Natural killer cell (primary cell): ENCODE measurements at regions not wholly inside any gene's neighbourhood (a gene's known extent, or its start where the extent isn't known, plus 50 kb on each side); places are given as distances from the start of the nearest gene placed in this dataset.

ENCODE experiments used
- ATAC-seq, 3 donors: fragments of 150-1000 bp in 2 of 3; fragments of 200-7000 bp in 1 of 3; cut with Tn5 transposase; 1 replicate in 1 of 3; 2 replicates in 2 of 3; pipeline ENCODE4 v1.10.0; 2021; ENCODE audit warnings: mild to moderate bottlenecking in 2 of 3, moderate library complexity in 2 of 3
- DNase-seq, 2 donors: peaks; one replicate each; pipeline versions ENCODE4 v3.0.0 to v3.0.0-alpha.2; 2013 to 2021; ENCODE audit warnings: mixed read lengths in 1 of 2
- H3K27ac ChIP-seq: one replicate; pipeline ENCODE4 v1.5.1; 2013; ENCODE audit warnings: mild to moderate bottlenecking, low read length
- H3K27me3 ChIP-seq: one replicate; pipeline ENCODE4 v1.6.1; 2013; ENCODE audit warnings: low read length; ENCODE audit not compliant: control insufficient read depth, insufficient read depth
- H3K36me3 ChIP-seq: one replicate; pipeline ENCODE4 v1.6.1; 2013; ENCODE audit warnings: low read length; ENCODE audit not compliant: control insufficient read depth, insufficient read depth
- H3K4me1 ChIP-seq: one replicate; pipeline ENCODE4 v1.6.1; 2013; ENCODE audit warnings: low read length; ENCODE audit not compliant: control insufficient read depth, insufficient read depth
- H3K4me3 ChIP-seq: one replicate; pipeline ENCODE4 v1.5.1; 2013; ENCODE audit warnings: low read length
- H3K9me3 ChIP-seq: one replicate; pipeline ENCODE4 v1.6.1; 2013; ENCODE audit warnings: low read length; ENCODE audit not compliant: control insufficient read depth, insufficient read depth
- H3K27ac Mint-ChIP-seq, 2 donors: one replicate each; pipeline ENCODE4 v1.8.0; 2022; ENCODE audit warnings: mild to moderate bottlenecking in 2 of 2, mixed read lengths in 2 of 2, moderate library complexity in 1 of 2
- H3K27me3 Mint-ChIP-seq, 2 donors: one replicate each; pipeline ENCODE4 v1.8.0; 2022; ENCODE audit warnings: low read depth in 2 of 2, mixed read lengths in 2 of 2
- H3K36me3 Mint-ChIP-seq: one replicate; pipeline ENCODE4 v1.8.0; 2022; ENCODE audit warnings: mixed read lengths
- H3K4me1 Mint-ChIP-seq, 2 donors: one replicate each; pipeline ENCODE4 v1.8.0; 2022; ENCODE audit warnings: mixed read lengths in 2 of 2
- H3K4me3 Mint-ChIP-seq: one replicate; pipeline ENCODE4 v1.8.0; 2022; ENCODE audit warnings: mild to moderate bottlenecking, moderate library complexity, mixed read lengths
- H3K9me3 Mint-ChIP-seq, 2 donors: one replicate each; pipeline ENCODE4 v1.8.0; 2022; ENCODE audit warnings: mixed read lengths in 2 of 2
- WGBS: methylation state at CpG from one replicate; pipeline ENCODE4 v1.1.7; 2013; ENCODE audit warnings: missing lambda C conversion rate; ENCODE audit not compliant: insufficient coverage; 5-methylcytosine and 5-hydroxymethylcytosine counted together
- intact Hi-C: fragments of 100-400 bp; cut with micrococcal nuclease; formaldehyde crosslinking; loops from one replicate; pipeline ENCODE4 v1.14.2; 2022
- TF ChIP-seq, protein P1 (sequence below): fragments of 200-600 bp; IDR thresholded peaks from one replicate; pipeline ENCODE4 v1.8.0; 2022; ENCODE audit warnings: antibody characterized with exemption

DNA sequence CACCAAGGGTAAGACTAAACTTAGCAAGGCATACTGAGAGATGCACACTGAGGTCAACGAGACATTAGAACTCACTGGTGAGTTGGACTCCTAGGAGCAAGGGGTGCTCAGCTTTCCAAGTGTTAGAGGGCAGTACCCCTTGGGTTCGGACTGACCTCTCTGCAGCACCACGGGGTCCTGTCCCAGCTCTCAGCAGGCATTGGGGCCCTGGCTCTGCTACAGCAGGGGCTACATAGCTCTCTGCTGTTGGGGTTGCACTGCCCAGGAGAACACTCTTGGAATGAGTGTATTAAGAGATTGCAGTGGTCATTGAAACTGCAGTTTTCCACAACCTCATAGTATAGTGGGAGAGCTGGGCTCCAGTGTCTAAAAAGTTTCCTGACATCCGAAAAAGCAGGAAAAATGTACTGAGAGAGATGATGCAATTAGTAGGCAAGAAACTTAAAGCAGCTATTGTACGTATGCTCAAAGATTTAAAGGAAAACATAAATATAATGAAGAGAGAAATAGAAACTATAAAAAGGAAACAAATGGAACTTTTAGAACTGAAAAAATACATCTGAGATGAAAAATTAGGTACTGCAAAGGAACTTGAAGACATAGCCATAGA is 132.5 kb upstream of the MAX start:
- Histone ChIP-seq H3K4me1 (peaks cover 7% of the 10 kb centered on the region), H3K27ac (no peak overlapping the region), H3K27me3 (no peaks in the 10 kb centered on the region), H3K4me3 (no peak overlapping the region), H3K36me3 (no peaks in the 10 kb centered on the region), H3K9me3 (no peaks in the 10 kb centered on the region)
- Mint-ChIP-seq H3K9me3 (no peaks in the 10 kb centered on the region), H3K4me3 (no peak overlapping the region), H3K4me1 (peaks cover 6% of the 10 kb centered on the region in 2 donors), H3K27ac (no peak overlapping the region), H3K36me3 (no peaks in the 10 kb centered on the region), H3K27me3 (no peaks in the 10 kb centered on the region)
- TF ChIP-seq, protein P1, sequence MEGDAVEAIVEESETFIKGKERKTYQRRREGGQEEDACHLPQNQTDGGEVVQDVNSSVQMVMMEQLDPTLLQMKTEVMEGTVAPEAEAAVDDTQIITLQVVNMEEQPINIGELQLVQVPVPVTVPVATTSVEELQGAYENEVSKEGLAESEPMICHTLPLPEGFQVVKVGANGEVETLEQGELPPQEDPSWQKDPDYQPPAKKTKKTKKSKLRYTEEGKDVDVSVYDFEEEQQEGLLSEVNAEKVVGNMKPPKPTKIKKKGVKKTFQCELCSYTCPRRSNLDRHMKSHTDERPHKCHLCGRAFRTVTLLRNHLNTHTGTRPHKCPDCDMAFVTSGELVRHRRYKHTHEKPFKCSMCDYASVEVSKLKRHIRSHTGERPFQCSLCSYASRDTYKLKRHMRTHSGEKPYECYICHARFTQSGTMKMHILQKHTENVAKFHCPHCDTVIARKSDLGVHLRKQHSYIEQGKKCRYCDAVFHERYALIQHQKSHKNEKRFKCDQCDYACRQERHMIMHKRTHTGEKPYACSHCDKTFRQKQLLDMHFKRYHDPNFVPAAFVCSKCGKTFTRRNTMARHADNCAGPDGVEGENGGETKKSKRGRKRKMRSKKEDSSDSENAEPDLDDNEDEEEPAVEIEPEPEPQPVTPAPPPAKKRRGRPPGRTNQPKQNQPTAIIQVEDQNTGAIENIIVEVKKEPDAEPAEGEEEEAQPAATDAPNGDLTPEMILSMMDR = no peak
- no peak for DNase-seq
- no peak for ATAC-seq
- 90% methylated on average over 5 of the region's 5 CpGs for WGBS
- intact Hi-C loops = no loop called here

DNA sequence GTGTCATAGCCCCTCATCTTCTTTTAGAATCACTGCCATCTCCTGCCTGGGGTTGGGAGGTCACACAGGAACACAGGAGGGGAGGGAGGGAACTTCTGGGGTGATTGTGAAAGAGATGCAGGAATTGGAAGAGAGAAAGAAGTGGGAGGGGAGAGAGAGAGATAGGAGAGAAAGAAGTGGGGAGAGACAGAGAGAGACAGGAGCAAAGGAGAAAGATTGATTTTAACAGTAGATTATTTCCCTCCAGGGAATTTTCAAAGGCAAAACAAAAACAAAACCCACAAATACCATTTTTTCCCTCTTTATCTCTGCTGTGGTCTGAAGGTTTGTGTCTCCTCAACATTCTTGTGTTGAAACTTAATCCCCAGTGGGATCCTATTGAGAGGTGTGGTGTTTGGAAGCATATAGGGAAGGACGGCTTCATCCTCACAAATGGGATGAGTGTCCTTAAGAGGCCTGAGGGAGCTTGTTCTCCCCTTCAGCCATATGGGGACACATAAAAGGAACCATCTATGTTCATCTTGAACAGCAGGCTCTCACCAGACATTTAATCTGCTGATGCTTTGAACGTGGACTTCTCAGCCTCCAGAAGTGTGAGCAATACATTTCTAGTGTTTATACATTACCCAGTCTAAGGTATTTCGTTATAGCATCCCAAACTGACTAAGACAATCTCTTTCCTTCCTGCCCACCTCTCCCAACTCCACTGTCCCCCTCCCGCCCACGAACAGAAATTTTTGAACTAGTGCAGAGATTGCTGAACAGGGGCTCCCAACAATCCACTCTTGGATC is 134.9 kb upstream of the MAX start:
- WGBS = 87% methylated on average over 5 of the region's 5 CpGs
- no peaks in the 10 kb centered on the region for H3K27me3 ChIP-seq
- no peaks in the 10 kb centered on the region for H3K36me3 Mint-ChIP-seq
- H3K4me3 Mint-ChIP-seq = no peak overlapping the region
- H3K4me3 ChIP-seq = no peak overlapping the region
- H3K4me1 ChIP-seq = no peaks in the 10 kb centered on the region
- no peak for ATAC-seq
- H3K9me3 ChIP-seq = no peaks in the 10 kb centered on the region
- DNase-seq = no peak
- no peaks in the 10 kb centered on the region for H3K4me1 Mint-ChIP-seq
- intact Hi-C loops = no loop called here
- H3K36me3 ChIP-seq = no peaks in the 10 kb centered on the region
- H3K27ac ChIP-seq = no peak overlapping the region
- H3K27ac Mint-ChIP-seq = no peak overlapping the region
- TF ChIP-seq, protein P1 = no peak
- no peaks in the 10 kb centered on the region for H3K9me3 Mint-ChIP-seq
- no peaks in the 10 kb centered on the region for H3K27me3 Mint-ChIP-seq

DNA sequence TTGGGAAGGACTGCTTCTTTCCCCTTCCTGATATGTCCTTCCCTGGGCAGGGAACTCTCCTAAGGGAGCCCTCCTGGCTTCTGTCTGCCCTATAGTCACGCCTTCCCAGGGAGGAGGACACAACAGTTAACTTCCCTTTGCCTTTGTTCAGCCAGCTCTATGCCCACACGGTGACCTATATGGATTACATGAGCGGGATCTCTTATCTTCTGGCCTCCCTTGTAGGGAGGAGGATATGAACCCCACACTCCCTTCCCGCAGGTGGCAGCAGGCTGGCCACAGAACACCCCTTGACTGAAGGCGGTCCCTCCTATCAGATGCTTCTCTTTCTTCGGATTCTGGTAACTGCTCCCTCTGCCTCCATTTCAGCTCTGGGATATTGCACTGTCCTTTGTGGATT is 135.6 kb upstream of the MAX start:
- H3K36me3 Mint-ChIP-seq = no peaks in the 10 kb centered on the region

More for the DNA sequence above, 135.6 kb upstream of the MAX start:
- Histone ChIP-seq H3K4me1 (no peaks in the 10 kb centered on the region), H3K36me3 (no peaks in the 10 kb centered on the region), H3K27ac (no peak overlapping the region), H3K9me3 (no peaks in the 10 kb centered on the region), H3K4me3 (no peak overlapping the region), H3K27me3 (no peaks in the 10 kb centered on the region)
- intact Hi-C loops = no loop called here
- no peak overlapping the region for H3K4me3 Mint-ChIP-seq
- ATAC-seq = no peak
- no peaks in the 10 kb centered on the region for H3K4me1 Mint-ChIP-seq
- H3K27me3 Mint-ChIP-seq = no peaks in the 10 kb centered on the region
- no peak overlapping the region for H3K27ac Mint-ChIP-seq
- H3K9me3 Mint-ChIP-seq = no peaks in the 10 kb centered on the region
- DNase-seq = no peak
- WGBS = 96% methylated on average over 6 of the region's 6 CpGs
- TF ChIP-seq, protein P1 = no peak
